ENCODE measurements at regions not wholly inside any gene's neighbourhood (a gene's known extent, or its start where the extent isn't known, plus 50 kb on each side); places are given as distances from the start of the nearest gene placed in this dataset.

GRCh38 chr2:22882643-22883042, 502.3 kb upstream of the KLHL29 start:
- no peak for DNase-seq
- Histone ChIP-seq H3K9me3 (no peaks in the 10 kb centered on the region), H3K4me3 (no peak overlapping the region), H3K36me3 (no peaks in the 10 kb centered on the region), H3K27me3 (no peaks in the 10 kb centered on the region), H3K27ac (no peak overlapping the region), H3K4me1 (ENCODE audit: insufficient read depth) (no peaks in the 10 kb centered on the region)
- WGBS, 3 donors, result 3 to 26% (median 15%) methylated on average over 1 of the region's 1 CpG
- no peak for TF ChIP-seq EP300 (IDR thresholded peaks at IDR 0.05)
- TF ChIP-seq POLR2A (IDR thresholded peaks at IDR 0.05), result no peak
- TF ChIP-seq, protein P1, sequence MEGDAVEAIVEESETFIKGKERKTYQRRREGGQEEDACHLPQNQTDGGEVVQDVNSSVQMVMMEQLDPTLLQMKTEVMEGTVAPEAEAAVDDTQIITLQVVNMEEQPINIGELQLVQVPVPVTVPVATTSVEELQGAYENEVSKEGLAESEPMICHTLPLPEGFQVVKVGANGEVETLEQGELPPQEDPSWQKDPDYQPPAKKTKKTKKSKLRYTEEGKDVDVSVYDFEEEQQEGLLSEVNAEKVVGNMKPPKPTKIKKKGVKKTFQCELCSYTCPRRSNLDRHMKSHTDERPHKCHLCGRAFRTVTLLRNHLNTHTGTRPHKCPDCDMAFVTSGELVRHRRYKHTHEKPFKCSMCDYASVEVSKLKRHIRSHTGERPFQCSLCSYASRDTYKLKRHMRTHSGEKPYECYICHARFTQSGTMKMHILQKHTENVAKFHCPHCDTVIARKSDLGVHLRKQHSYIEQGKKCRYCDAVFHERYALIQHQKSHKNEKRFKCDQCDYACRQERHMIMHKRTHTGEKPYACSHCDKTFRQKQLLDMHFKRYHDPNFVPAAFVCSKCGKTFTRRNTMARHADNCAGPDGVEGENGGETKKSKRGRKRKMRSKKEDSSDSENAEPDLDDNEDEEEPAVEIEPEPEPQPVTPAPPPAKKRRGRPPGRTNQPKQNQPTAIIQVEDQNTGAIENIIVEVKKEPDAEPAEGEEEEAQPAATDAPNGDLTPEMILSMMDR (IDR thresholded peaks at IDR 0.05), result no peak
- intact Hi-C loops (cut with DNase I), result no loop called here

DNA sequence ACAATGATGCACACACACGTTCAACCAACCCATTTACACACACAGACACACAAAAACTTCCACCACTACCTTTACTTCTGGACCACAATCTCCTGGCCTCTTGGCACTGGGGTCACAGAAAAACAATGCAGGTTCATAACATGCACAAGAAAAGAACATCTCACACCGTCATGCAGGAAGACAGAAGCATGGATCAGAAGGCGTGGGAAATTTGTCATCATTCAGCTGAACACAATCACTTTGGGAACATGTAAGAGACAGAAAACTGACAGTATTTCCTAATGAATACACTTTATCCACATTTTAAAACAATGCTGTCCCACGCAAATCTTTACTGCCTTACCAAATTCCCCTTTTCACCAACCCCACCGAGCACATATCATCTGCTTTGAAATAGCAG, 501.9 kb upstream of the KLHL29 start:
- Histone ChIP-seq H3K4me1 (ENCODE audit: insufficient read depth) (no peaks in the 10 kb centered on the region), H3K27ac (no peak overlapping the region), H3K27me3 (no peaks in the 10 kb centered on the region), H3K36me3 (no peaks in the 10 kb centered on the region), H3K9me3 (no peaks in the 10 kb centered on the region), H3K4me3 (no peak overlapping the region)
- no peak for DNase-seq
- intact Hi-C loops (cut with DNase I), result no loop called here
- TF ChIP-seq EP300 (IDR thresholded peaks at IDR 0.05) (no peak), POLR2A (IDR thresholded peaks at IDR 0.05) (no peak)
- TF ChIP-seq, protein P1 (IDR thresholded peaks at IDR 0.05), result no peak
- 71 to 82% (median 72%) methylated on average over 5 of the region's 5 CpGs for WGBS, 3 donors

DNA sequence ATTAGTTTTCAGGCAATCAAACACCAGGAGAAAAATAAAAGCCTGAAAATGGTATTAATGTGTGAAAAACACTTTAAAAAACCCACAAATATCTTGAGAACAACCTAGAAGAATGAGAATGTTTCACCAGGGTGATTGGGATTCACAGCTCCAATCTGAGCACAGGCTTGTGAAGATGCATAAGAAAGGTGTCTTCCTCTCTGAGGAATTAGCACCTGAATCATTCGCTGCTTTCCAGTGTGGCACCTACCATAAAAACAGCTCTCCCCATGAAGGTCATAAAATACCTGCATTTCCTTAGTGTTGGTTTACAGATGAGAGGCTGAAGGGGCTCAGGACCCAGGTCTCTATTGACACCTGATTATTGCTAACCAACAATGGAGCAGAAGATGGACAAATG, 499.7 kb upstream of the KLHL29 start:
- whole genome bisulfite sequencing, 3 donors, result 50 to 62% (median 53%) methylated on average over 1 of the region's 1 CpG
- DNase-seq, result no peak

DNA sequence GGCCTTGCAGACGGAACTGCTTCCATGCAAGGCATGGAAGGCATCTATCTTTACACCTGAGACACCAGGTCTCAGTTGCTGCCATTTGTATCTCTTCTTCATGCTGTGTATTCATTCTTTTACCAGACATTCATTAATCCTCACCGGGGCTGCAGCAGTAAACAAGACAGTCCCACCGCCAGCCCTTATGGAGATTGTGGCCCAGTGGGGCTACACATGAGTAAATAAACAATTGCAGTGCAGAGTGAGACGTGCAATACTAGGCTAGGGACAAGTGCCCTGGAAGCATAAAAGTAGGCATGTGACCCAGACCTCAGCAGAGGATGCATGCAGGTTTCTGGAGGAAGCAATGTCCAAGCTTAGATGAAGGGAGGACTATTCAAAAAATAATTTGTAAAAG, 497.6 kb upstream of the KLHL29 start:
- Histone ChIP-seq H3K4me1 (ENCODE audit: insufficient read depth) (no peaks in the 10 kb centered on the region), H3K27me3 (no peaks in the 10 kb centered on the region), H3K4me3 (no peak overlapping the region), H3K36me3 (no peaks in the 10 kb centered on the region), H3K27ac (no peak overlapping the region), H3K9me3 (no peaks in the 10 kb centered on the region)
- 71 to 82% (median 81%) methylated on average over 4 of the region's 4 CpGs for WGBS, 3 donors
- intact Hi-C loops (cut with DNase I), result no loop called here
- TF ChIP-seq EP300 (IDR thresholded peaks at IDR 0.05), result no peak
- TF ChIP-seq, protein P1 (IDR thresholded peaks at IDR 0.05), result no peak
- TF ChIP-seq POLR2A (IDR thresholded peaks at IDR 0.05), result no peak
- no peak for DNase-seq

More for the DNA sequence above, 499.7 kb upstream of the KLHL29 start:
- Histone ChIP-seq H3K9me3 (no peaks in the 10 kb centered on the region), H3K4me1 (ENCODE audit: insufficient read depth) (no peaks in the 10 kb centered on the region), H3K27ac (no peak overlapping the region), H3K36me3 (no peaks in the 10 kb centered on the region), H3K27me3 (no peaks in the 10 kb centered on the region), H3K4me3 (no peak overlapping the region)
- intact Hi-C loops (cut with DNase I), result no loop called here
- TF ChIP-seq, protein P1 (IDR thresholded peaks at IDR 0.05), result no peak
- TF ChIP-seq EP300 (IDR thresholded peaks at IDR 0.05) (no peak), POLR2A (IDR thresholded peaks at IDR 0.05) (no peak)

DNA sequence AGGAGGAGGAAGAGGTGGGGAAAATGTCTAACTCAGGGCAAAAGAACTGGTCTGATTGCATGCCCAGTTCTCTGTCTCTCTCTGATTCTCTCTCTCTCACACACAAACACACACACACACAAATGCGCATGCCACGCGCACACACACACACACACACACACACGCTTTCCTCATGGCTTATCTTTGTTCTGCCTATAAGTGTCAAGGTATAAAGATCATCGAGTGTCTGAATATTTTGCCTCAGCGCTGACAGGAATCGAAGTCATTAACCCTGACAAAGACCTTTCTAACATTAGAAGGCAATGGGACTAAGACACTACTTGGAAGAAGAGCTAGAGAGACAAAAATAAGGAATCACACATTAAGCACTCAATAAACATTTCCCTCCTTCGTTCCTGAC, 497.1 kb upstream of the KLHL29 start:
- 75 to 86% (median 83%) methylated on average over 8 of the region's 8 CpGs for WGBS, 3 donors

More for the DNA sequence above, 497.1 kb upstream of the KLHL29 start:
- intact Hi-C loops (cut with DNase I), result no loop called here
- no peaks in the 10 kb centered on the region for H3K27me3 ChIP-seq
- TF ChIP-seq POLR2A (IDR thresholded peaks at IDR 0.05), result no peak
- TF ChIP-seq, protein P1 (IDR thresholded peaks at IDR 0.05), result no peak
- TF ChIP-seq EP300 (IDR thresholded peaks at IDR 0.05), result no peak
- no peak for DNase-seq
- H3K9me3 ChIP-seq, result no peaks in the 10 kb centered on the region
- H3K36me3 ChIP-seq, result no peaks in the 10 kb centered on the region
- H3K4me1 ChIP-seq (ENCODE audit: insufficient read depth), result no peaks in the 10 kb centered on the region
- H3K27ac ChIP-seq, result no peak overlapping the region
- no peak overlapping the region for H3K4me3 ChIP-seq

Data from ovary (tissue), 7 donors.